ENCODE measurements at regions not wholly inside any gene's neighbourhood (a gene's known extent, or its start where the extent isn't known, plus 50 kb on each side); places are given as distances from the start of the nearest gene placed in this dataset.

DNA sequence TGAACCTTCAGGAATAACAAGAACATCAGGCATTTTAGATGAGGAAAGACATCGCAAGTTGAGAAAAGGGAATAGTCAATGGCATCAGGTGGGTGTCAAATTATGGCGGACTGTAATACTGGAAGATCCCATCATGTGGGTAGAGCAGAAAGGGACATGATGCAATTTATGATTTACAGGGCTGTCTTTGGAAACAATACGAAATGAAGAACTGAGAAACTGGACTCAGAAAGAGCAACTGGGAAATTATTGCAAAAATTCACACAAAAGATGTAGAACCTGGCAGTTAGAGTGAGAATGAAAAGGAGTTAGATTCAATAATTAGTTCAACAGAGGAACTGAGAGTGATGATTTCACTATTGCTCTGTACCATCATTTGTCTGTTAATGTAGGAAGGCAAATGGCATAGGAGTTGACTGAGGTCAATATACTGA, 1635.0 kb upstream of the ACVR2A start:
- DNase-seq (ENCODE audit: extremely low spot score, unreplicated experiment): no peak
- H3K27me3 Mint-ChIP-seq (ENCODE audit: unreplicated experiment): no peaks in the 10 kb centered on the region
- peaks cover 13% of the 10 kb centered on the region for H3K4me1 Mint-ChIP-seq (ENCODE audit: unreplicated experiment)
- no peak overlapping the region for H3K27ac Mint-ChIP-seq (ENCODE audit: unreplicated experiment)
- TF ChIP-seq, protein P1, sequence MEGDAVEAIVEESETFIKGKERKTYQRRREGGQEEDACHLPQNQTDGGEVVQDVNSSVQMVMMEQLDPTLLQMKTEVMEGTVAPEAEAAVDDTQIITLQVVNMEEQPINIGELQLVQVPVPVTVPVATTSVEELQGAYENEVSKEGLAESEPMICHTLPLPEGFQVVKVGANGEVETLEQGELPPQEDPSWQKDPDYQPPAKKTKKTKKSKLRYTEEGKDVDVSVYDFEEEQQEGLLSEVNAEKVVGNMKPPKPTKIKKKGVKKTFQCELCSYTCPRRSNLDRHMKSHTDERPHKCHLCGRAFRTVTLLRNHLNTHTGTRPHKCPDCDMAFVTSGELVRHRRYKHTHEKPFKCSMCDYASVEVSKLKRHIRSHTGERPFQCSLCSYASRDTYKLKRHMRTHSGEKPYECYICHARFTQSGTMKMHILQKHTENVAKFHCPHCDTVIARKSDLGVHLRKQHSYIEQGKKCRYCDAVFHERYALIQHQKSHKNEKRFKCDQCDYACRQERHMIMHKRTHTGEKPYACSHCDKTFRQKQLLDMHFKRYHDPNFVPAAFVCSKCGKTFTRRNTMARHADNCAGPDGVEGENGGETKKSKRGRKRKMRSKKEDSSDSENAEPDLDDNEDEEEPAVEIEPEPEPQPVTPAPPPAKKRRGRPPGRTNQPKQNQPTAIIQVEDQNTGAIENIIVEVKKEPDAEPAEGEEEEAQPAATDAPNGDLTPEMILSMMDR (IDR thresholded peaks at IDR 0.05): no peak
- no peak overlapping the region for H3K4me3 Mint-ChIP-seq (ENCODE audit: unreplicated experiment)
- no peaks in the 10 kb centered on the region for H3K36me3 Mint-ChIP-seq (ENCODE audit: unreplicated experiment)
- peaks cover 7% of the 10 kb centered on the region for H3K9me3 Mint-ChIP-seq (ENCODE audit: unreplicated experiment)

DNA sequence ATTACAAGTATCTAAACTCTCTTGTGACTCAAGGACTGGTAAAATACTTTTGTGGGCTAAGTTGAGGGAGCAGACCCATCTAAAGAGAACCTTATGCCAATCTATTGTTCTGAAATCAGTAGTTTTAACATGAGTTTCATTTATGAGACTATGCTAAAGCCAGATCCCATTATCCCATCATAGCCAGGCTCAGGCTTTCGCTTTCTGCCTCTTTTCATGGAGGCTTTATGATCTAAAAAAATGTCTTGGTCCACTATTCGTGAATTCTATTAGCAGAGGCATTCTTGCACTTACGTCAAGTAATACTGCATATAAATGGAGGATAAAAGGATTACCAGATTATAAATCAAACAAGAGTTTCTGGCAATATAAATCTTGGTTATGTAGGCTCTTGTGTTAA, 1636.9 kb upstream of the ACVR2A start:
- H3K27me3 Mint-ChIP-seq (ENCODE audit: unreplicated experiment): no peaks in the 10 kb centered on the region
- H3K4me3 Mint-ChIP-seq (ENCODE audit: unreplicated experiment): no peak overlapping the region
- H3K4me1 Mint-ChIP-seq (ENCODE audit: unreplicated experiment): no peaks in the 10 kb centered on the region
- DNase-seq (ENCODE audit: extremely low spot score, unreplicated experiment): no peak
- peaks cover 7% of the 10 kb centered on the region for H3K9me3 Mint-ChIP-seq (ENCODE audit: unreplicated experiment)
- no peak overlapping the region for H3K27ac Mint-ChIP-seq (ENCODE audit: unreplicated experiment)
- no peaks in the 10 kb centered on the region for H3K36me3 Mint-ChIP-seq (ENCODE audit: unreplicated experiment)
- TF ChIP-seq, protein P1 (IDR thresholded peaks at IDR 0.05): no peak

DNA sequence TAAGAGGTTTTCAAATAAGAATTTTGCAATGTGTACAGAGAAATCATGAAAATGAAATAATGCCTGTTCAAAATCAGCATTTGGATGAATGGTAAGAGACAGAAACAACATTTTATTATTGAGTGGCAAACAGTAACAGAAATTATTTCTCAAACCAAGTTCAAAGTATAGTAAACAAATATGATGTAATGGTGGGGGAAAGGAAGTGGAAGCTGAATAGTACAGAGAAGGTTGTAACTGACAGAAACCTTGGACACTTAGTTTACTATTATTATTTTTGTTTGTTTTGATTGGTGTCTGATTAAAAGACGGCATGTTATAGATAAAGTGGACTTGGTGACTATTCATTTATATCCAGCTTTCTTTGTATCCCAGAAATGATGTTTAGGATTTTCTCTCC, 1637.4 kb upstream of the ACVR2A start:
- Mint-ChIP-seq H3K4me1 (ENCODE audit: unreplicated experiment) (no peaks in the 10 kb centered on the region), H3K27me3 (ENCODE audit: unreplicated experiment) (no peaks in the 10 kb centered on the region), H3K27ac (ENCODE audit: unreplicated experiment) (no peak overlapping the region), H3K9me3 (ENCODE audit: unreplicated experiment) (peaks cover 7% of the 10 kb centered on the region), H3K4me3 (ENCODE audit: unreplicated experiment) (no peak overlapping the region), H3K36me3 (ENCODE audit: unreplicated experiment) (no peaks in the 10 kb centered on the region)
- TF ChIP-seq, protein P1 (IDR thresholded peaks at IDR 0.05): no peak
- DNase-seq (ENCODE audit: extremely low spot score, unreplicated experiment): no peak

DNA sequence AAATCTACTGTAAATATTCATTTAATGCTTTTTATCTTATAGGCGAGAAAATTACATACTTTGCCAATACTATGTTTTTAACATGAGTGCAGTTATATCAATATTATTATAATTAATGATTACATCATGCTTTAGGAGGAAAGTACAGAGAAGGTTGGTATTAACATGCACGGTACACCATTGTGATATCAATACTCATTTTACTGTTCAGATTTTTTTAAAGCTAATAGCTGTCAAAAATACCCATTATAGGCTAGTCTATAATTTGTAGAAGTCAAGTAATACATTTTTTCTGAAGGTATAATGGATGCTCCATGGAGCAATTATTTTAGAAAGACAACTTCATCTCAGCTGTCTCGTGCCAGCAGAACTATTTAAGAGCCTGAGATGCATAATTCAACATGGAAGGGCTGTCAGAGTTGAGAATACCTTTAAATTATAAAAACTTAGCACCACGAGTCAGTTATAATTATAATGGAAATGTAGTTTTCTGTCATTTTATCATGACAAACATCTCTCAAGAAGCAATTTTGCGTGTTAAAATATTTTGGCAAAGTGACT, 1641.7 kb upstream of the ACVR2A start:
- H3K9me3 Mint-ChIP-seq (ENCODE audit: unreplicated experiment): no peaks in the 10 kb centered on the region
- DNase-seq (ENCODE audit: extremely low spot score, unreplicated experiment): no peak
- H3K36me3 Mint-ChIP-seq (ENCODE audit: unreplicated experiment): peaks cover 2% of the 10 kb centered on the region
- no peak overlapping the region for H3K4me3 Mint-ChIP-seq (ENCODE audit: unreplicated experiment)
- TF ChIP-seq, protein P1 (IDR thresholded peaks at IDR 0.05): no peak
- no peak overlapping the region for H3K27ac Mint-ChIP-seq (ENCODE audit: unreplicated experiment)
- no peaks in the 10 kb centered on the region for H3K4me1 Mint-ChIP-seq (ENCODE audit: unreplicated experiment)
- H3K27me3 Mint-ChIP-seq (ENCODE audit: unreplicated experiment): no peaks in the 10 kb centered on the region

DNA sequence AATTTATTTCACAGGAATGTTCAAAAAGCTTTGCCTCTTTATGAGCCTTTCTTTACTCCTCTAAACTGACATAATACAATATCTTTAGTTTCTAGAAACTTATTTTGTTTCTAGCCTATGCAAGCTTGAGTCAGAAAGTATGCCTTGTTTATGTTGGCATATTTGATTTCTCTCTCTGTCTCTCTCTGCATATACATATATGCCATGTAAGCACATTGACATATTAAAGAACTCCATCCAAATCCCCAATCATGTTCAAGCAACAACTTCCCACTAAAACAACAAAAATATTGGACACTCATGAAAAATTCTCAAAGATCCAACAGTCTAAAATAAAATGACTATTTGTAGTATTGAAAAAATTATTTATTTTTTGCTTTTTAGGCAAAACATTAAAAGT, 1651.2 kb upstream of the ACVR2A start:
- H3K4me3 Mint-ChIP-seq (ENCODE audit: unreplicated experiment): no peak overlapping the region
- no peaks in the 10 kb centered on the region for H3K9me3 Mint-ChIP-seq (ENCODE audit: unreplicated experiment)
- TF ChIP-seq, protein P1 (IDR thresholded peaks at IDR 0.05): no peak
- no peak overlapping the region for H3K27ac Mint-ChIP-seq (ENCODE audit: unreplicated experiment)
- peaks cover 2% of the 10 kb centered on the region for H3K36me3 Mint-ChIP-seq (ENCODE audit: unreplicated experiment)
- no peaks in the 10 kb centered on the region for H3K27me3 Mint-ChIP-seq (ENCODE audit: unreplicated experiment)
- no peak for DNase-seq (ENCODE audit: extremely low spot score, unreplicated experiment)
- H3K4me1 Mint-ChIP-seq (ENCODE audit: unreplicated experiment): peaks cover 10% of the 10 kb centered on the region

All from osteocyte (in vitro differentiated cells).